Endodermal cell (in vitro differentiated cells): ENCODE measurements at regions not wholly inside any gene's neighbourhood (a gene's known extent, or its start where the extent isn't known, plus 50 kb on each side); places are given as distances from the start of the nearest gene placed in this dataset.

Experiments
- DNase-seq: peaks from one replicate; pipeline ENCODE4 v3.0.0-alpha.2; 2017
- H3K27ac ChIP-seq: 2 replicates; pipeline ENCODE4 v1.5.1; 2013; ENCODE audit warnings: mild to moderate bottlenecking, low read depth, low read length, moderate library complexity
- H3K27me3 ChIP-seq: 2 replicates; pipeline ENCODE4 v1.6.1; 2013; ENCODE audit warnings: mild to moderate bottlenecking, low read length, moderate library complexity; ENCODE audit not compliant: insufficient read depth, control insufficient read depth, poor library complexity, severe bottlenecking
- H3K36me3 ChIP-seq: 2 replicates; pipeline ENCODE4 v1.7.0; 2013; ENCODE audit warnings: mild to moderate bottlenecking, low read length, moderate library complexity; ENCODE audit not compliant: control insufficient read depth, insufficient read depth
- H3K4me1 ChIP-seq: one replicate; pipeline ENCODE4 v1.7.0; 2013; ENCODE audit warnings: low read length; ENCODE audit not compliant: control insufficient read depth, insufficient read depth
- H3K4me3 ChIP-seq: 2 replicates; pipeline ENCODE4 v1.5.1; 2013; ENCODE audit warnings: mild to moderate bottlenecking, low read length, moderate library complexity
- H3K9ac ChIP-seq: 2 replicates; pipeline ENCODE4 v1.6.1; 2013; ENCODE audit warnings: mild to moderate bottlenecking, low read length, moderate library complexity; ENCODE audit not compliant: poor library complexity, severe bottlenecking; ENCODE audit errors: extremely low read depth
- H3K9me3 ChIP-seq: 2 replicates; pipeline ENCODE4 v1.6.1; 2013; ENCODE audit warnings: mild to moderate bottlenecking, low read length, moderate library complexity; ENCODE audit not compliant: control insufficient read depth
- H3K27ac Mint-ChIP-seq: 2 replicates; pipeline ENCODE4 v1.8.0; 2020; ENCODE audit warnings: mixed read lengths
- H3K27me3 Mint-ChIP-seq: 2 replicates; pipeline ENCODE4 v1.8.0; 2021; ENCODE audit warnings: mild to moderate bottlenecking, mixed read lengths; ENCODE audit not compliant: insufficient read depth
- H3K36me3 Mint-ChIP-seq: 2 replicates; pipeline ENCODE4 v1.8.0; 2020; ENCODE audit warnings: low read depth, mixed read lengths
- H3K4me1 Mint-ChIP-seq: 2 replicates; pipeline ENCODE4 v1.8.0; 2020; ENCODE audit warnings: mixed read lengths
- H3K4me3 Mint-ChIP-seq: 2 replicates; pipeline ENCODE4 v1.8.0; 2020; ENCODE audit warnings: mild to moderate bottlenecking, moderate library complexity, mixed read lengths
- H3K9me3 Mint-ChIP-seq: 2 replicates; pipeline ENCODE4 v1.8.0; 2020; ENCODE audit warnings: mild to moderate bottlenecking, mixed read lengths
- CTCF ChIP-seq: fragments of 200-600 bp; sonication (generic); conservative IDR thresholded peaks from 2 replicates; pipeline ENCODE4 v1.5.0; 2021; ENCODE audit warnings: antibody characterized with exemption, mild to moderate bottlenecking
- WGBS, 2 experiments: methylation state at CpG; one replicate each; pipeline versions ENCODE4 v1.1.5 to v1.1.7; 2013; ENCODE audit warnings: missing lambda C conversion rate in 2 of 2, mixed read lengths in 1 of 2; ENCODE audit not compliant: insufficient coverage in 1 of 2, insufficient read length in 1 of 2; 5-methylcytosine and 5-hydroxymethylcytosine counted together

- H3K9me3 Mint-ChIP-seq = peaks cover 8% of the 10 kb centered on the region
Measured at GRCh38 chrX:15942307-15942706, 87.7 kb upstream of the AP1S2 start.

GRCh38 chrX:15939737-15940136, 85.1 kb upstream of the AP1S2 start:
- H3K27me3 Mint-ChIP-seq = no peaks in the 10 kb centered on the region
- H3K27me3 ChIP-seq = no peaks in the 10 kb centered on the region
- H3K4me1 Mint-ChIP-seq = peaks cover 30% of the 10 kb centered on the region
- H3K27ac ChIP-seq = no peak overlapping the region
- DNase-seq = no peak
- no peaks in the 10 kb centered on the region for H3K36me3 ChIP-seq
- H3K4me3 ChIP-seq = no peak overlapping the region
- no peak overlapping the region for H3K9ac ChIP-seq
- H3K4me3 Mint-ChIP-seq = no peak overlapping the region
- no peak overlapping the region for H3K27ac Mint-ChIP-seq
- WGBS, 2 experiments = 94% methylated on average over 2 of the region's 2 CpGs; no CpG with 5 or more reads in 1 of the 2 experiments
- peaks cover 8% of the 10 kb centered on the region for H3K9me3 Mint-ChIP-seq
- no peaks in the 10 kb centered on the region for H3K36me3 Mint-ChIP-seq
- H3K4me1 ChIP-seq = no peaks in the 10 kb centered on the region
- no peaks in the 10 kb centered on the region for H3K9me3 ChIP-seq
- TF ChIP-seq CTCF = no peak

More at GRCh38 chrX:15942307-15942706, 87.7 kb upstream of the AP1S2 start:
- Mint-ChIP-seq H3K27me3 (no peaks in the 10 kb centered on the region), H3K4me1 (peaks cover 27% of the 10 kb centered on the region), H3K36me3 (no peaks in the 10 kb centered on the region), H3K27ac (no peak overlapping the region), H3K4me3 (no peak overlapping the region)
- Histone ChIP-seq H3K27me3 (no peaks in the 10 kb centered on the region), H3K4me3 (no peak overlapping the region), H3K4me1 (no peaks in the 10 kb centered on the region), H3K36me3 (no peaks in the 10 kb centered on the region), H3K9ac (no peak overlapping the region), H3K9me3 (no peaks in the 10 kb centered on the region), H3K27ac (no peak overlapping the region)
- TF ChIP-seq CTCF = no peak
- no peak for DNase-seq
- 90% methylated on average over 2 of the region's 2 CpGs; no CpG with 5 or more reads in 1 of the 2 experiments for WGBS, 2 experiments

- Mint-ChIP-seq H3K36me3 (no peaks in the 10 kb centered on the region), H3K27ac (no peak overlapping the region)
- WGBS, 2 experiments = 91% methylated on average over 6 of the region's 6 CpGs; no CpG with 5 or more reads in 1 of the 2 experiments
Measured at GRCh38 chrX:15938072-15938471, 83.5 kb upstream of the AP1S2 start.

More at GRCh38 chrX:15938072-15938471, 83.5 kb upstream of the AP1S2 start:
- Histone ChIP-seq H3K4me3 (no peak overlapping the region), H3K9me3 (no peaks in the 10 kb centered on the region), H3K9ac (no peak overlapping the region), H3K27ac (no peak overlapping the region), H3K36me3 (no peaks in the 10 kb centered on the region), H3K4me1 (peaks cover under 1% of the 10 kb centered on the region), H3K27me3 (no peaks in the 10 kb centered on the region)
- DNase-seq = no peak
- Mint-ChIP-seq H3K9me3 (peaks cover 8% of the 10 kb centered on the region), H3K4me3 (no peak overlapping the region), H3K27me3 (no peaks in the 10 kb centered on the region), H3K4me1 (peaks cover 26% of the 10 kb centered on the region)
- no peak for TF ChIP-seq CTCF
